ENCODE measurements at regions not wholly inside any gene's neighbourhood (a gene's known extent, or its start where the extent isn't known, plus 50 kb on each side); places are given as distances from the start of the nearest gene placed in this dataset.

- no peak for TF ChIP-seq POLR2A (IDR thresholded peaks at IDR 0.05)
- no peak for TF ChIP-seq CTCF (IDR thresholded peaks at IDR 0.05)
- no peak for TF ChIP-seq EP300 (IDR thresholded peaks at IDR 0.05)
Observed at GRCh38 chr22:47902646-47903180, 1140.3 kb downstream of the TBC1D22A start.

Measured in tibial nerve (tissue), 4 donors.